Peyer's patch (tissue), 4 donors: ENCODE measurements at regions not wholly inside any gene's neighbourhood (a gene's known extent, or its start where the extent isn't known, plus 50 kb on each side); places are given as distances from the start of the nearest gene placed in this dataset.

Experiments used
- DNase-seq, 3 donors: peaks; one replicate each; pipeline ENCODE4 v3.0.0-alpha.2; 2017 to 2019
- H3K27ac ChIP-seq, 4 donors: fragments of 200-600 bp; sonication (generic); one replicate each; pipeline ENCODE4 v1.5.1; 2016 to 2019
- H3K27me3 ChIP-seq, 2 donors: fragments of 200-600 bp; sonication (generic); one replicate each; pipeline ENCODE4 v1.5.1; 2019
- H3K36me3 ChIP-seq, 3 donors: fragments of 200-600 bp; sonication (generic); one replicate each; pipeline ENCODE4 v1.5.1; 2016 to 2019
- H3K4me1 ChIP-seq, 4 donors: fragments of 200-600 bp; sonication (generic); one replicate each; pipeline ENCODE4 v1.5.1; 2016 to 2019
- H3K4me3 ChIP-seq, 4 donors: fragments of 200-600 bp; sonication (generic); 1 replicate in 3 of 4; 2 replicates in 1 of 4; pipeline ENCODE4 v1.5.1; 2016 to 2019; ENCODE audit warnings: mild to moderate bottlenecking in 1 of 4
- H3K9me3 ChIP-seq, 4 donors: fragments of 200-600 bp; sonication (generic); one replicate each; pipeline ENCODE4 v1.5.1; 2016 to 2019; ENCODE audit warnings: mild to moderate bottlenecking in 1 of 4
- CTCF ChIP-seq, 6 experiments: fragments of 450-650 bp in 4 of 6; fragments of 200-600 bp in 2 of 6; sonication (generic) in 1 of 6; IDR thresholded peaks; one replicate each; pipeline ENCODE4 v1.5.1; 2017 to 2019; ENCODE audit warnings: antibody characterized with exemption in 6 of 6, mild to moderate bottlenecking in 3 of 6, moderate library complexity in 1 of 6
- POLR2A ChIP-seq, 2 donors: fragments of 450-650 bp; IDR thresholded peaks; one replicate each; pipeline ENCODE4 v1.5.1; 2017; ENCODE audit warnings: antibody characterized with exemption in 2 of 2, mild to moderate bottlenecking in 2 of 2, moderate library complexity in 2 of 2

DNA sequence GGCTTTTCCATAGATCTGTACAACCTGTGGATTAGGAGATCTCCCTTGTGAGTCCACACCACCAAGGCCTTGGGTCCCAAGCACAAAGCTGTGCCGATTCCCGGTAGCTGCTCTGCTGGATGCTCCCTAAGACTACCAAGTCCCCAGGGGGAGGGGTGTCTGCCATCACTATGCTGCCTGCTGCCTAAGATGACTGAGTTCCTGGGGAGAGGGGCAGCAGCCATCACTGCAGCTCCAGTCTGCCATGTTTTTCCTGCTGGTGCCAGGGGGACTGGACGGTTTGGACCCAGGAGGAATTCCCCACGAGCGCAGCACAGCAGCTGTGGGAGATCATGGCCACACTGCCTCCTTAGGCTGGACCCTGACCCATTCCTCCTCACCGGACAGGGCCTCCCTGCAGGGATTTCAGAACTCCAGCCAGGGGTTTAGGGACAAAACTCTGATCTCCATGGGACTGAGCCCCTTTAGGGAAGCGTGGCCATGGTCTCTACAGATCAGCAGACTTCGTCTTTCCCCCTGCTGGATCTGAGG is 1049.8 kb downstream of the SORCS1 start:
- Histone ChIP-seq H3K9me3 (no peaks in the 10 kb centered on the region), H3K36me3 (no peaks in the 10 kb centered on the region), H3K27me3 (no peaks in the 10 kb centered on the region), H3K27ac (no peak overlapping the region), H3K4me3 (no peak overlapping the region), H3K4me1 (no peaks in the 10 kb centered on the region)
- TF ChIP-seq CTCF (IDR thresholded peaks at IDR 0.05) = no peak
- no peak for TF ChIP-seq POLR2A (IDR thresholded peaks at IDR 0.05)
- no peak for DNase-seq

DNA sequence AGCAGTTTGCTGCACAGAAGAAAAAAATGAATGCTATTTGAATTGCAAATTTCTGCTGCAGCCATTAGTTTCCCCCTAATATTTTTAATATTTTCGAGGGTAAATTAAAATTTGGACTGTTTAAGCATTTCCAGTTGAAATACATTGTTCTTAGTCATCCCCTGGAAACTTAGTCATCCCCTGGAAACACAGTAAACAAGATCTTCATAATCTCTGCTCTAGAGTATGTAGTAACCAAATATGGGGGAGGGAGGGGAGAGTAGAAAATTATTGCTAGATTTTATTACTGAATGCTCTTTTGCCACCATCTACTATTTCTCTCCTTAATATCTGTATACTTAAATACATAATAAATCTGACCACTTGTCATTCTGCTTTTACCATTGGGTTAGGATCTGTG is 1053.3 kb downstream of the SORCS1 start:
- no peak overlapping the region for H3K27ac ChIP-seq
- no peaks in the 10 kb centered on the region for H3K36me3 ChIP-seq
- no peaks in the 10 kb centered on the region for H3K9me3 ChIP-seq
- H3K4me3 ChIP-seq = no peak overlapping the region
- H3K27me3 ChIP-seq = no peaks in the 10 kb centered on the region
- DNase-seq = no peak
- no peaks in the 10 kb centered on the region for H3K4me1 ChIP-seq
- no peak for TF ChIP-seq CTCF (IDR thresholded peaks at IDR 0.05)
- TF ChIP-seq POLR2A (IDR thresholded peaks at IDR 0.05) = no peak

DNA sequence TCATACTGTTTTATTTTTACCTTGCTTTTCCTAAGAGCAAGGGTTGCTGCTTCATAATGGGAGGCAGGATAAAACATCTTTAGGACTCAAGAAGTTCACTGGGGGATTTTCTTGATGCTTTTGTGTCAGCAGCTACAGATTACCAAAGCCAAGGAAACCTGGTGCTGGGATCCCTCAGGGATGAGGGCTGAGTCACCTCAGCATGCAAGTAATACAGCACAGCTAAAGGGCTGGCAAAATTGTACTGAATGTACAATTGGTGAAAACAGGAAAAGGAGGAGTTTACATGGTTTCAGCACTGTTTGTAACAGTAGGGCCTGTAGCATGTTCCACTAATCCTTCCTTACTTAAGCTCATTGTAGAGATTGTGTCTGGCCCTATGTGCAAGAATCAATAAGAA is 1056.8 kb downstream of the SORCS1 start:
- Histone ChIP-seq H3K4me3 (no peak overlapping the region), H3K27me3 (no peaks in the 10 kb centered on the region), H3K27ac (no peak overlapping the region), H3K9me3 (no peaks in the 10 kb centered on the region), H3K4me1 (no peaks in the 10 kb centered on the region), H3K36me3 (no peaks in the 10 kb centered on the region)
- TF ChIP-seq POLR2A (IDR thresholded peaks at IDR 0.05) (no peak), CTCF (IDR thresholded peaks at IDR 0.05) (no peak)
- no peak for DNase-seq

GRCh38 chr10:106106114-106106513 is 1058.4 kb downstream of the SORCS1 start:
- DNase-seq = no peak
- TF ChIP-seq CTCF (IDR thresholded peaks at IDR 0.05) (no peak), POLR2A (IDR thresholded peaks at IDR 0.05) (no peak)
- Histone ChIP-seq H3K36me3 (no peaks in the 10 kb centered on the region), H3K4me3 (no peak overlapping the region), H3K27ac (no peak overlapping the region), H3K27me3 (no peaks in the 10 kb centered on the region), H3K4me1 (no peaks in the 10 kb centered on the region), H3K9me3 (no peaks in the 10 kb centered on the region)

GRCh38 chr10:106089855-106090254 is 1074.7 kb downstream of the SORCS1 start:
- no peak overlapping the region for H3K27ac ChIP-seq
- TF ChIP-seq POLR2A (IDR thresholded peaks at IDR 0.05) = no peak
- TF ChIP-seq CTCF (IDR thresholded peaks at IDR 0.05) = no peak
- H3K9me3 ChIP-seq = no peaks in the 10 kb centered on the region
- H3K27me3 ChIP-seq = no peaks in the 10 kb centered on the region
- DNase-seq = no peak
- no peak overlapping the region for H3K4me3 ChIP-seq
- H3K4me1 ChIP-seq = no peaks in the 10 kb centered on the region
- H3K36me3 ChIP-seq = no peaks in the 10 kb centered on the region

DNA sequence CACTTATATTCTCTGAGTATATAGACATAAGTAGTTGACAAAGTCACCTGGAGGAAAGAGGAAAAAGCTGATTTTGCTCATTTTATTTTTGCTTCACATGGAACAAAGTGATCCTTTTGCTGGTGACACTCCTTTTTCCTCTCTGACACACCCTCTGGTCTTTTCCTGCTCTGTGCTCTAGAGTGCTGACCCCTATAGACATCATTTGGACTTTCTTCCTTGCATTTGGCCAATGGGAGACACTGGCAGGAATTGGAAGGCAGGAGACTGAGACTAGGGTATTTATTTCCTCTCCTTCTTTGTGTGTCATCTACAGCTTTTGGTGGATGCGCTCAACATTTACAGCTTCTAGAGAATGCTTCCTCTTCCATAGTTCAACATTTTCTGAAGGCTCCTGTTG is 1078.1 kb downstream of the SORCS1 start:
- Histone ChIP-seq H3K9me3 (no peaks in the 10 kb centered on the region), H3K36me3 (no peaks in the 10 kb centered on the region), H3K4me1 (no peaks in the 10 kb centered on the region), H3K27ac (no peak overlapping the region), H3K4me3 (no peak overlapping the region), H3K27me3 (no peaks in the 10 kb centered on the region)
- no peak for DNase-seq
- TF ChIP-seq POLR2A (IDR thresholded peaks at IDR 0.05) (no peak), CTCF (IDR thresholded peaks at IDR 0.05) (no peak)
